Right lobe of liver (tissue), 4 donors: ENCODE measurements at regions not wholly inside any gene's neighbourhood (a gene's known extent, or its start where the extent isn't known, plus 50 kb on each side); places are given as distances from the start of the nearest gene placed in this dataset.

Experiments
- CTCF ChIP-seq, 4 donors: fragments of 200-600 bp in 3 of 4; fragments of 450-650 bp in 1 of 4; IDR thresholded peaks; one replicate each; pipeline versions ENCODE4 v1.5.1 to v1.8.0; 2016 to 2022; ENCODE audit warnings: antibody characterized with exemption in 4 of 4, mild to moderate bottlenecking in 2 of 4
- POLR2A ChIP-seq: fragments of 450-650 bp; IDR thresholded peaks from one replicate; pipeline ENCODE4 v1.6.1; 2017; ENCODE audit warnings: antibody characterized with exemption, mild to moderate bottlenecking
- donor health status: DM: no; HTN: no; CAD: no.
- donor health status: DM: no; HTN: no; CAD: no.
- donor health status: DM: no; HTN: yes; CAD: no.

- TF ChIP-seq CTCF (IDR thresholded peaks at IDR 0.05) = no peak
- TF ChIP-seq POLR2A = no peak
These were observed 130.4 kb upstream of the ADAMTS9 start for GRCh38 chr3:64818196-64818595.
